GM19463 (cell line): ENCODE measurements at regions not wholly inside any gene's neighbourhood (a gene's known extent, or its start where the extent isn't known, plus 50 kb on each side); places are given as distances from the start of the nearest gene placed in this dataset.

Experiments used
- ATAC-seq: cut with Tn5 transposase; IDR thresholded peaks from one replicate; pipeline ENCODE4 v1.9.1; 2021; ENCODE audit warnings: mild to moderate bottlenecking, moderate library complexity; ENCODE audit not compliant: unreplicated experiment

- ATAC-seq, result no peak
Measured at GRCh38 chr16:17617021-17617552, 146.3 kb upstream of the XYLT1 start.

DNA sequence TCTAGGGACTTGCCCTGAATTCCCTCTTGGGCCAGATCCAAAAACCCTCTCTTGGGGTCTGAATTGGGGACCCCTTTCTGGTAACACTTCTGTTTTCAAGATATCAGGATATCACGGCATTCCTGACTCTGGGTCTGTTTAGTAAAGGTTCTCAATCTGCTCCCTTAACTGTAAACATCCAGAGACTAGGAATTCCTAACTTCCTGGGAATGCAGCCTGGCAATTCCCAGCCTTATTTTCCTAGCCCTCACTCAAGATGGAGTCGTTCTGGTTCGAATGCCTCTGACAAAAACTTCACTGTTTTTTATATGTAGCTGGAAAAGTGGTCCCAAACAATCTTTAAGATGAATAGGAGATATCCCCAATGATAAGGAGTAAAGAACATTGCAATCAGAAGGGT lies 141.6 kb upstream of the XYLT1 start:
- no peak for ATAC-seq

DNA sequence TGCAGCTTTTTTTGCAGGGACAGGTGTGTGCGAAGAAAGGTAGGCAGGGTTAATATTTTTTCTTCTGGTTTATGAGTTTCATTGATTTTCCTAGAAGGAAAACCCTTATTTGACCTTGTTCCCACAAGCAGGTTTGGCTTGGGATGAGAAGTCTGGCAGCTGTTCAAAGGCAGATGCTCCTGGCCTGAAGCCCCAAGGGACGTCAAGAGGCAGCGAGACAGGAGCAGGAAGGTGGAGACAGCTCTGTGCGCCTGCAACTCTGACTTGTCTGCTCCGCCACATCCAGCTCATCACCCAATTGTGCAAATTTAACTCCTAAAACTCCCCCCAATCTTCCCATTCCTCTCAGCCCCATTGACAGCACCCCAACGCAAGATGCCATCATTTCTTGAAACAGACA lies 136.8 kb upstream of the XYLT1 start:
- no peak for ATAC-seq

DNA sequence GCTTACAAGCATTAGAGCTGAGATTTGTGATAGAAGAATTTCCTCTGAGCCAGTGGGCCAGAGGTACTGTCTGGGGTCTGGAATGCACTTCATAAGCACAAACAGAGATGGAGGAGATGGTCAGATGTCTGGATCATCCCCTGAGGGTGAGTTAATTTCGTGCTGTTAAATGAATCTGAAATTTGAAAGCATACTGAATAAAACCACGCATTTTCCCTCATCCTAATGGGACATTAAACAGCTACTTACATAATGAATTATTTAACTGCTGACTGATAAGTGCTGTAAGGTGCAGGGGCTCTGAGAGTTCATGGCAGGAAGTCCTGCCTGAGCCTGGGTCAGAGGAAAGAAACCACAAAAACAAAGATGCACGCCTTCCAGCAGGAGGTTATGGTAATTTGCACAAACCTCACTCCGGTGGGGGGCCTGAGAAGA lies 136.3 kb upstream of the XYLT1 start:
- no peak for ATAC-seq

DNA sequence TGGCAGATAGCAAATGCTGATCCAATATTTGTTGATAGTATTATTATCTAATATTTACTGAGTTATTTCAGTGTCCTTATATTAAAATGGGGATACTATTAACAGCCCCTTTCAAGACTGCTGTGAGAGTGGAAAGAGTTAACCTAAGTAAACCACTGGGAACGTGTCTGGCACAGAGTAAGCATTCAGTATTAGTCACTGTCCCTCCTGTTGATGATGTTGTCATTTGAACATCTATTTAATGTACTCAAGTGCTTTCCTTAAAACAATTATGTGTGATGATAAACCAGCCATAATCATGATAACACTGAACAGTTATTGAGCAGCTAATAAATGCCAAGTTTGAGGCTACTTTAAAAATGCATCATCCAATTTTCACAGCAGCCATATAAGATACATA lies 135.7 kb upstream of the XYLT1 start:
- no peak for ATAC-seq

DNA sequence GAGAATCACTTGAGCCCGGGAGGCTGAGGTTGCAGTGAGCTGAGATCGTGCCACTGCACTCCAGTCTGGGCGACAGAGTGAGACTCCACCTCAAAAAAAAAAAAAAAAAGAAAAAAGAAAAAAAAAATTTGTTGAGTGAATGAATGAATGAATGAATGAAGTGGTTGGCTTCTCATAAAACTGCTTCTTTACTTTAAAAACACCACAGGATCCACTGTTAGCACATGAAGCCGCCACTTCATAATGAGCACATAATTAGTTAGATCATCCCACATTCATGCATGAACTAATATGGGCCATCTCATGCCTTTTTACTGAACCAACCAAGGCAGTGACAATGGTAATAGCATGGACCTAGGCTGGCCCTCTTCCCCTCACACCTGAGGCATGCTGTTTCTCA lies 135.0 kb upstream of the XYLT1 start:
- no peak for ATAC-seq

GRCh38 chr16:17603626-17604025 lies 132.9 kb upstream of the XYLT1 start:
- no peak for ATAC-seq

- no peak for ATAC-seq
Measured at GRCh38 chr16:17602678-17603077, 131.9 kb upstream of the XYLT1 start.

DNA sequence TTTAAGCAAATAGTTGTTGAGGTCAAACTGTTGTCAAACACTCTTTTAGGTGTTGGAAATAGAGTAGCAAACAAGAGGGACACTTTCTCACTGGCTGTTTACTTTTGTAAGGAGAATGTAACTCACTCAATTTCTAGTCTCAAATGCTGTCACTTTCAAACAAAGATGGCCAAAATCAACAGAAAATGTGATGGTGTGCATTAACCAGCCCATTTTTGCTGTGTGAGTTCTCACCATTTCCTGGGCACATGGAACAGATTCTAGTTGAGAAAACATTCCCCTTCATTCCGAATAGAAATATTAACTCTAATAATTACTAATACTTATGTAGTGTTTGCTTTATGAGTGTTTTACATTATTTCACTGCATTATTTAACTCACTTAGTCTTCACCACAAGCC lies 128.2 kb upstream of the XYLT1 start:
- no peak for ATAC-seq

- ATAC-seq, result no peak
Measured at GRCh38 chr16:17591655-17592405, 121.1 kb upstream of the XYLT1 start.

DNA sequence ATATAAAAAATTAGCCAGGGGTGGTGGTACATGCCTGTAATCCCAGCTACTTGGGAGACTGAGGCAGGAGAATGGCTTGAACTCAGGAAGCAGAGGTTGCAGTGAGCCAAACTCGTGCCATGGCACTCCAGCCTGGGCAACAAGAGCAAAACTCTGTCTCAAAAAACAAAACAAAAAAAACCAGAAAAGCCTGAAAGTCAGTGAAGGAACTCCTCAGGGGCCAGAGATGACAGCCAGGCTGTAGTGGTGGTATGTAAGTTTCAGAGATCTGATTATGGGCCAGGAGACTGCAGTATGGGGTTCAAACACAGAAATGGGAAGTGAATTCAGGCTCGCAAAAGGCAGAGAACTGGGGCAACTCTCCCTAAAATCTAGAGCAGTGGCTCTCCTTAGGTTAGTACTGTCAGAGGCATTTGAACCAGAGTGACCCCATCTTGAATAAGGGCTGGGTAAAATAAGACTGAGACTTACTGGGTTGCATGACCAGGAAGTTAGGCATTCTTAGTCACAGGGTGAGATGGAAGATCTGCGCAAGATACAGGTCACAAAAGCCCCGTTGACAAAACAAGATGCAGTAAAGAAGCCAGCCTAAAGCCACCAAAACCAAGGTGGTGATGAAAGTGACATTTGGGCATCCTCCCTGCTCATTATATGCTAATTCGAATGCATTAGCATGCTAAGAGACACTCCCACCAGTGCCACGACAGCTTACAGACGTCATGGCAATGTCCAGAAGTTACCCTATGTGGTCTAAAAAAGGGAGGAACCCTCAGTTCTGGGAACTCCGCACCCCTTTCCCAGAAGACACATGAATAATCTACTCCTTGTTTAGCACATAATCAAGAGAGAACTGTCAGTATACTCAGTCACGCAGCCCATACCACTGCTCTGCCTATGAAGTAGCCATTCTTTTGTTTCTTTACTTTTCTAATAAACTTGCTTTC lies 120.2 kb upstream of the XYLT1 start:
- ATAC-seq, result no peak

- ATAC-seq, result no peak
Measured at GRCh38 chr16:17589898-17590297, 119.1 kb upstream of the XYLT1 start.

DNA sequence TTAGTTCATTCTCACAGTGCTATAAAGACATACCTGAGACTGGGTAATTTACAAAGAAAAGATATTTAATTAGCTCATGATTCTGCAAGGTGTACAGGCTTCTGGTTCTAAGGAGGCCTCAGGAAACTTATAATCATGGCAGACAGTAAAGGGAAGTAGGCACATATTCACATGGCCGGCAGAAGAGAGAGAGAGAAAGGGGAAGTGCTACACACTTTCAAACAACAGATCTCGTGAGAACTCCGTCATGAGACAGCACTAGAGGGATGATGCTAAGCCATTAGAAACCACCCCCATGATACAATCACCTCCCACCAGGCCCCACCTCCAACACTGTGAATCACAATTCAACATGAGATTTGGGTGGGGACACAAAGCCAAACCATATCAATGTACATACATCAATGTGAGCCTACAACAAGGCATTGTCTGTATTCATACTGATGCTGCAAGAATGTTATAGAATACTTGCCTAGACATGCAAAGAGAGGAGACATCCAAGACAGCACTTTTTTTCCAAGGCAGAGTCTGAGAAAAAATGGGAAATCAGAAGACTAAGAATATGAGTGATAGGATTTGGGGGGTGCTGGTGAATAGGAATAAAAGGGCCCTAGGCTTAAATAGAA lies 114.8 kb upstream of the XYLT1 start:
- ATAC-seq, result no peak

- ATAC-seq, result no peak
Measured at GRCh38 chr16:17578981-17579874, 108.5 kb upstream of the XYLT1 start.

DNA sequence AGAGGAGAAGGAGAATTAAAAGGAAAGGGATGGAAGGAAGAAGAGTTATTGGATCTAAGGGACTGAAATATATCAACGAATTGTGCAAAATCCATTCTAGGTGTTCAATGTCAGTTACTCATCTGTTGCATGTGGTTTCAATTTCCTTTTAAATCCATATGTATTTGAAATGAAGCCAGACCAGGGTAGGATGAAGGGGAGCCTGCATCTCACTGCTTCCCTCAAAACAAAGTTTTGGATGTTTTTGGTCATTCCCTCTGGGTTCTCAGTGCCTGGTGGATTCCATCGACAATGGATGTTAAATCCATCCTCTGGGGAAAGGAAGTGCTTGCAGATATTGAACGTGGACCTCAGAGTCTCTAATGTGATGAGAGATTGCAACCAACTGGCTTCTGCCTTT lies 103.5 kb upstream of the XYLT1 start:
- ATAC-seq, result no peak

GRCh38 chr16:17572145-17572544 lies 101.4 kb upstream of the XYLT1 start:
- no peak for ATAC-seq

DNA sequence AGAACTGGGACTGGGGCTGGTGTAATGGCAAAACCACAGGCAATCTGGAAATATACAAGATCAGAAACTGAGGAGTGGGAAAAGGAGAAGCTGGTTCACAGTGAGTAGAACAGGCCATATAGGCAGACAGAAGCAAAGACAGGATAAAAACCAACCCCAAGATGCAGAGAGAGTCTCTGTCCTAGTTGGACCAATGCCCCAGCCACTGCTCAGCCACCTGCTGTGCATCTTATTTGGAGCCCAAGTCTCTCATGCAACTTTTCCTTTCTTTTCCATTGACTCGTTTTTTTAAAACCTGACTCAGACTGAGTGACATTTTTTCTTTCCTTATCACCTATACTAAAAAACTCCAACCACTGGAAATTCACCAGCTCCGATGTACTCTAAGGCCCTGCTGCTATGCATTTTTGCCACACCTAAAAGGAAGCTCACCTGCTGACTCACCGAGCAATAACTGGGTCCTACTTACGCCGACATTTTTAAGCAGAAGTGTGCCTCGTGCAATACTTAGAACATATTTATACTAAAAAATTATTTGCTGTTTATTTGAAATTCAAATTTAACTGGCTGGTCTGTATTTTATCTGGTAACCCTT lies 100.8 kb upstream of the XYLT1 start:
- no peak for ATAC-seq

- ATAC-seq, result no peak
Measured at GRCh38 chr16:17568239-17568638, 97.5 kb upstream of the XYLT1 start.

DNA sequence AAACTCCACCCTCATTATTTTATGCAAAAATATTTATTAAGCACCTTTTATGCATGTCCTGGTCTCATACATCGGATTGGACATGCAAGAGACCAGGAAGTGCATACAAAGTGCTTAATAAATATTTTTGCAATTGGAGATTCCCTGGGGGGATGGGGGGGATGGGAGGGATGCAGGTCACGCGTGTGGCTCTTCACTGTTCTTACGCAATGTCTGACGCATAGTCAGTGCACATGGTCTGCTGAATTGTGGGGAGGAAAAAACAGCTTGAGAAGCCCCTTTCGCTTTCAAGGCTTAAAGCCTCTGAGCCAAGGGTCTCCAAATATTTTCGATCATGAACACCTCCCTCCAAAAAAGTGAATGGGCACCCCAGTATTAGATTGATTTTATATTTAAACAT lies 96.7 kb upstream of the XYLT1 start:
- ATAC-seq, result no peak
